HFFc6 (cell line): ENCODE measurements at regions not wholly inside any gene's neighbourhood (a gene's known extent, or its start where the extent isn't known, plus 50 kb on each side); places are given as distances from the start of the nearest gene placed in this dataset.

Experiments used
- DNase-seq: peaks from one replicate; pipeline ENCODE4 v3.0.0-alpha.2; 2018
- H3K27ac Mint-ChIP-seq: 2 replicates; pipeline ENCODE4 v1.8.0; 2020; ENCODE audit warnings: mild to moderate bottlenecking, mixed read lengths
- H3K27me3 Mint-ChIP-seq: 2 replicates; pipeline ENCODE4 v1.8.0; 2021; ENCODE audit warnings: mild to moderate bottlenecking, moderate library complexity, mixed read lengths; ENCODE audit not compliant: insufficient read depth
- H3K36me3 Mint-ChIP-seq: 2 replicates; pipeline ENCODE4 v1.8.0; 2021; ENCODE audit warnings: low read depth, mixed read lengths
- H3K4me1 Mint-ChIP-seq: 2 replicates; pipeline ENCODE4 v1.8.0; 2020; ENCODE audit warnings: low read depth, mixed read lengths
- H3K4me3 Mint-ChIP-seq: 2 replicates; pipeline ENCODE4 v1.8.0; 2020; ENCODE audit warnings: mild to moderate bottlenecking, moderate library complexity, mixed read lengths
- H3K9me3 Mint-ChIP-seq: 2 replicates; pipeline ENCODE4 v1.8.0; 2020; ENCODE audit warnings: mild to moderate bottlenecking, mixed read lengths
- CTCF ChIP-seq: fragments of 200-600 bp; sonication (generic); IDR thresholded peaks from 2 replicates; pipeline ENCODE4 v1.5.0; 2021; ENCODE audit warnings: antibody characterized with exemption, mild to moderate bottlenecking

- Mint-ChIP-seq H3K27me3 (peaks cover 43% of the 10 kb centered on the region), H3K4me1 (no peaks in the 10 kb centered on the region), H3K9me3 (no peaks in the 10 kb centered on the region; the same call in 1 of the 2 replicates), H3K4me3 (no peak overlapping the region), H3K36me3 (no peaks in the 10 kb centered on the region), H3K27ac (no peak overlapping the region)
- no peak for TF ChIP-seq CTCF
- DNase-seq: no peak
These were observed 95.3 kb upstream of the CRHR1 start for GRCh38 chr17:45688820-45689219.

GRCh38 chr17:45689451-45689850 lies 94.7 kb upstream of the CRHR1 start:
- no peak for TF ChIP-seq CTCF
- no peaks in the 10 kb centered on the region for H3K36me3 Mint-ChIP-seq
- no peak overlapping the region for H3K27ac Mint-ChIP-seq
- DNase-seq: no peak
- no peaks in the 10 kb centered on the region; the same call in 1 of the 2 replicates for H3K9me3 Mint-ChIP-seq
- H3K4me3 Mint-ChIP-seq: no peak overlapping the region
- H3K27me3 Mint-ChIP-seq: peaks cover 41% of the 10 kb centered on the region
- no peaks in the 10 kb centered on the region for H3K4me1 Mint-ChIP-seq

GRCh38 chr17:45690625-45691275 lies 93.4 kb upstream of the CRHR1 start:
- Mint-ChIP-seq H3K36me3 (no peaks in the 10 kb centered on the region), H3K4me1 (no peaks in the 10 kb centered on the region), H3K27ac (no peak overlapping the region), H3K4me3 (no peak overlapping the region), H3K9me3 (no peaks in the 10 kb centered on the region; the same call in 1 of the 2 replicates), H3K27me3 (peaks cover 42% of the 10 kb centered on the region)
- no peak for DNase-seq
- no peak for TF ChIP-seq CTCF

- no peak for DNase-seq
- Mint-ChIP-seq H3K4me1 (no peaks in the 10 kb centered on the region), H3K9me3 (no peaks in the 10 kb centered on the region; the same call in 1 of the 2 replicates), H3K4me3 (no peak overlapping the region), H3K27me3 (peaks cover 40% of the 10 kb centered on the region), H3K27ac (no peak overlapping the region), H3K36me3 (no peaks in the 10 kb centered on the region)
- TF ChIP-seq CTCF: no peak
These were observed 91.5 kb upstream of the CRHR1 start for GRCh38 chr17:45692661-45693060.

GRCh38 chr17:45693792-45694191 lies 90.3 kb upstream of the CRHR1 start:
- H3K4me1 Mint-ChIP-seq: no peaks in the 10 kb centered on the region
- no peak for DNase-seq
- no peaks in the 10 kb centered on the region; the same call in 1 of the 2 replicates for H3K9me3 Mint-ChIP-seq
- no peak overlapping the region for H3K4me3 Mint-ChIP-seq
- H3K27me3 Mint-ChIP-seq: peaks cover 41% of the 10 kb centered on the region
- no peaks in the 10 kb centered on the region for H3K36me3 Mint-ChIP-seq
- TF ChIP-seq CTCF: no peak
- H3K27ac Mint-ChIP-seq: no peak overlapping the region
